GM21423 (cell line): ENCODE measurements at regions not wholly inside any gene's neighbourhood (a gene's known extent, or its start where the extent isn't known, plus 50 kb on each side); places are given as distances from the start of the nearest gene placed in this dataset.
"Not testable (repeated sequence)": the region's sequence is repeated elsewhere in the genome, so short reads cannot be mapped to it uniquely, and the experiment has no call there.

Source experiments
- ATAC-seq: cut with Tn5 transposase; IDR thresholded peaks from one replicate; pipeline ENCODE4 v1.9.1; 2021; ENCODE audit warnings: mild to moderate bottlenecking, moderate library complexity; ENCODE audit not compliant: unreplicated experiment

- no peak for ATAC-seq
These were observed 50.5 kb upstream of the MAP4K3 start for GRCh38 chr2:39487398-39488250.

- ATAC-seq = no peak
These were observed 51.4 kb upstream of the MAP4K3 start for GRCh38 chr2:39488450-39488849.

GRCh38 chr2:39490586-39490985 lies 53.5 kb upstream of the MAP4K3 start:
- ATAC-seq = no peak

- no peak for ATAC-seq
These were observed 54.6 kb upstream of the MAP4K3 start for GRCh38 chr2:39491653-39492052.

GRCh38 chr2:39492095-39492590 lies 55.1 kb upstream of the MAP4K3 start:
- peak; percentile 99 for ATAC-seq

- ATAC-seq = no peak
These were observed 55.6 kb upstream of the MAP4K3 start for GRCh38 chr2:39492716-39493115.

- peak; percentile 39 for ATAC-seq
These were observed 57.7 kb upstream of the MAP4K3 start for GRCh38 chr2:39494784-39495251.

- ATAC-seq = no peak
These were observed 60.2 kb upstream of the MAP4K3 start for GRCh38 chr2:39497082-39497801.

GRCh38 chr2:39498176-39498575 lies 61.1 kb upstream of the MAP4K3 start:
- ATAC-seq = not testable (repeated sequence)

- no peak for ATAC-seq
These were observed 61.7 kb upstream of the MAP4K3 start for GRCh38 chr2:39498786-39499185.

- no peak for ATAC-seq
These were observed 62.3 kb upstream of the MAP4K3 start for GRCh38 chr2:39499336-39499735.

- no peak for ATAC-seq
These were observed 64.3 kb upstream of the MAP4K3 start for GRCh38 chr2:39501412-39501811.

GRCh38 chr2:39503277-39503676 lies 66.2 kb upstream of the MAP4K3 start:
- no peak for ATAC-seq

- ATAC-seq = no peak
These were observed 67.8 kb upstream of the MAP4K3 start for GRCh38 chr2:39504790-39505335.

- ATAC-seq = peak; percentile 70
These were observed 69.1 kb upstream of the MAP4K3 start for GRCh38 chr2:39506215-39506614.

- no peak for ATAC-seq
These were observed 71.1 kb upstream of the MAP4K3 start for GRCh38 chr2:39508198-39508597.

- ATAC-seq = no peak
These were observed 73.1 kb upstream of the MAP4K3 start for GRCh38 chr2:39510140-39510539.

GRCh38 chr2:39511219-39511604 lies 74.1 kb upstream of the MAP4K3 start:
- ATAC-seq = no peak

- ATAC-seq = no peak
These were observed 74.7 kb upstream of the MAP4K3 start for GRCh38 chr2:39511605-39512433.

GRCh38 chr2:39512434-39512935 lies 75.4 kb upstream of the MAP4K3 start:
- ATAC-seq = no peak

- no peak for ATAC-seq
These were observed 75.9 kb upstream of the MAP4K3 start for GRCh38 chr2:39512941-39513340.
